Stomach smooth muscle (tissue), 2 donors: ENCODE measurements at regions not wholly inside any gene's neighbourhood (a gene's known extent, or its start where the extent isn't known, plus 50 kb on each side); places are given as distances from the start of the nearest gene placed in this dataset.

ENCODE experiments used
- H3K27ac ChIP-seq: one replicate; pipeline ENCODE4 v1.7.0; 2013; ENCODE audit warnings: mild to moderate bottlenecking, low read length, inconsistent platforms
- H3K27me3 ChIP-seq, 2 donors: one replicate each; pipeline ENCODE4 v1.7.0; 2013; ENCODE audit warnings: low read length in 2 of 2; ENCODE audit not compliant: insufficient read depth in 2 of 2, control insufficient read depth in 1 of 2
- H3K36me3 ChIP-seq, 2 donors: one replicate each; pipeline ENCODE4 v1.7.0; 2013; ENCODE audit warnings: low read length in 2 of 2; ENCODE audit not compliant: control insufficient read depth in 2 of 2, insufficient read depth in 2 of 2
- H3K4me1 ChIP-seq: one replicate; pipeline ENCODE4 v1.7.0; 2013; ENCODE audit warnings: low read length; ENCODE audit not compliant: control insufficient read depth, insufficient read depth
- H3K4me3 ChIP-seq, 2 donors: one replicate each; pipeline ENCODE4 v1.7.0; 2013; ENCODE audit warnings: low read length in 2 of 2
- H3K9ac ChIP-seq, 2 donors: one replicate each; pipeline ENCODE4 v1.7.0; 2013; ENCODE audit warnings: low read length in 2 of 2, mild to moderate bottlenecking in 1 of 2
- H3K9me3 ChIP-seq, 2 donors: one replicate each; pipeline ENCODE4 v1.7.0; 2013; ENCODE audit warnings: low read length in 2 of 2; ENCODE audit not compliant: control insufficient read depth in 2 of 2
- donor health status: healthy.
- donor health status: Pancreatic carcinoma.

DNA sequence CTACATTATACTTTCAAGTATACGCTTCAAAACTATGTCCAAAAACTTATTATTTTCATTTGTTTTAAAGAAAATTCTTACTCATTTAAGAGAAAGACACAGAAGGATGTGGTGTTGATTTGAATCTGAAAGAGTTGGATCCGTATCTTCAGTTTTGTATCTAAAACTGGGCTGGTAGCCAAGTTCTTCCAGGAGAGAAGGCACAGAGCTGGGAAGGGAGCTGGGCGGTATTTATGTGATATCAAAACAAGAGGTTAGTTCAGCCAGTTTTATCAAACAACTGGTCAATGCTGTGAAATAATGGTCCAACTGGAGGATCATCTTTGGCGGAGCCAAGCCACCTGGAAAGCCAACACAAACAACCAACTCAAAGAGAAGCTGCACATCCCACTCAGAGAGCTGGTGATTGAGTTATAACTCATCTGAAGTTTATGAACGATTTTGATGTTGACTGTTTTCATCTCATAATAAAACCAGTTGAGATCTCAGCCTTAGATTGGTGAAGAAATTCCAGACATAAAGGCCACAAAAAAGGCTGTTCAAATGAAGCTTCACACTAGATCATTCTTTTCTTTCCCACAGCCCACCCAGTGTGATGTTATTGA lies 489.6 kb upstream of the RASGRP1 start:
- no peaks in the 10 kb centered on the region for H3K27me3 ChIP-seq
- H3K36me3 ChIP-seq = no peaks in the 10 kb centered on the region

DNA sequence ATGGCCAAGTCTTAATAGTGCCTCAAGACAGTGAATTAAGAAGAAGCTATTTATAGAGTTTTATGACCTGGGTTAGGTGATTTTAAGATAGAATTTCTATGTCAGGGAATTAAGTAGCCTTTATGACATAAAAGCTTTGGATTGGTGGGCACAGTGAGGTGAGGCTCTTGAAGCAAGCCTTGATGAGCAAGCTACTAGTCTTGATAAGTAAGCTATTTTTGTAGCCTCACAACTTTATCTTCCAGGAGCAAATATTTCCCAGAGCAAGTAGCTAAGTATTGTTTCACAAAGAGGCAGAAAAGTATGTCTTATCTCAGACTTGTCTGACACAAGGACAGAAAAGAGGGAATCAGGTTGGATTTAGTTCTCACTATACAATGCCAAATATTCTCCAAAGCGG lies 491.7 kb upstream of the RASGRP1 start:
- Histone ChIP-seq H3K4me1 (no peaks in the 10 kb centered on the region), H3K9me3 (no peaks in the 10 kb centered on the region), H3K9ac (no peak overlapping the region), H3K27ac (no peak overlapping the region), H3K27me3 (no peaks in the 10 kb centered on the region), H3K4me3 (no peak overlapping the region), H3K36me3 (no peaks in the 10 kb centered on the region)

More for the DNA sequence above, 489.6 kb upstream of the RASGRP1 start:
- no peaks in the 10 kb centered on the region for H3K4me1 ChIP-seq
- no peak overlapping the region for H3K4me3 ChIP-seq
- H3K9me3 ChIP-seq = peaks cover 0 to 3% of the 10 kb centered on the region in 2 donors
- H3K27ac ChIP-seq = no peak overlapping the region
- H3K9ac ChIP-seq = no peak overlapping the region

DNA sequence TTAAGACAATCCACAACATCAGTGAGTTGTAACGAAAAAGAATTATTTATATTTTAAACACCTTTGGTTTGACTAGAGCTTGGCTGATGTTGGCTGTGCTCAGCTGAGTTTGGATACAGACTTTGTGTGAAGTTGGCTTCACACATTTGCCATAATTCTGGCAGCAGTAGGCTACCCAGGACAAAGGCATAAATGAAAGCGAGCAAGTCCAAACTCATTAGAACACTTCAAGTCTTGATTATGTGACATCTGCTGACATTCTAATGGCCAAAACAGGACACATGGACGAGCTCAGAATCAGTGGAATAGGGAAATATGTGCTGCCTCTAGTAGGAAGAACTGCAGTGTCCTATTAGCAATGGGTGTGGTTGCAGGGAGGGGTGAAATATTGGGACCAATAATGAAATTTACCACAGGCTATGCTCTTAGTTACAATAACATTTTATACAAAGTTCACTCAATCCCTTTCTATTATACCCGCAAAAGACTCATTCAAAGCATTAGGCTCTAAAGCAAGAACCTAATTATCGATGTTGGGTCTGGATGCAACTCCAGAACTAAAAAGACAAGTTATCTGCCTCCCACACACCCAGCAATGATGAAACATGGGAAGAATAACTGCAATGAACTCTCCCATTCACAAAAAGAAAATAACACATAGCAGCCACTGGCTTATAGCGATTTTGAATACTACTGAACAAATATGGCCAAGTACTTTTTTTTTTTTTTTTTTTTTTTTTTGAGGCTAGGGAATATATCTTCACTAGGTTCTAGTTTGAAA lies 493.9 kb upstream of the RASGRP1 start:
- no peak overlapping the region for H3K4me3 ChIP-seq
- no peak overlapping the region for H3K27ac ChIP-seq
- no peaks in the 10 kb centered on the region for H3K9me3 ChIP-seq
- H3K36me3 ChIP-seq = no peaks in the 10 kb centered on the region
- no peaks in the 10 kb centered on the region for H3K27me3 ChIP-seq
- no peaks in the 10 kb centered on the region for H3K4me1 ChIP-seq
- H3K9ac ChIP-seq = no peak overlapping the region

DNA sequence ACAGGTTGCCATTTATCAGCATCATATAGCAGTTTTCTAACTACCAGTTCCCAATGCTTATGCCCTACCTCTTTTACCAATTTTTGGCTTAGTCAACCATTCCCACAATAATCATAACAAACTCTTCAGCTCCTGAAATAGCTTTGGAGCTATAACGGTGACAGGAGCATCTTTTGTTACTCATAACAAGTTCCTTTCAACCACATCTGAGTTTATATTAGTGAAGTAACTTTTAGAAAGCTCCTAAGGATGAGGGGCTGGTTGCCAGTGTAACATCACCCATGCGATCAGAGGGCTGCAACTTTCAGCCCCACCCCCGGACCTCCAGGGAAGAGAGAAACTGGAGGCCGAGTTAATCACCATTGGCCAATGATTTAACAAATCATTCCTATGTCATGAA lies 495.3 kb upstream of the RASGRP1 start:
- no peak overlapping the region for H3K27ac ChIP-seq
- no peak overlapping the region for H3K9ac ChIP-seq
- H3K9me3 ChIP-seq = no peaks in the 10 kb centered on the region
- no peaks in the 10 kb centered on the region for H3K36me3 ChIP-seq
- H3K27me3 ChIP-seq = no peaks in the 10 kb centered on the region
- H3K4me3 ChIP-seq = no peak overlapping the region
- no peaks in the 10 kb centered on the region for H3K4me1 ChIP-seq

DNA sequence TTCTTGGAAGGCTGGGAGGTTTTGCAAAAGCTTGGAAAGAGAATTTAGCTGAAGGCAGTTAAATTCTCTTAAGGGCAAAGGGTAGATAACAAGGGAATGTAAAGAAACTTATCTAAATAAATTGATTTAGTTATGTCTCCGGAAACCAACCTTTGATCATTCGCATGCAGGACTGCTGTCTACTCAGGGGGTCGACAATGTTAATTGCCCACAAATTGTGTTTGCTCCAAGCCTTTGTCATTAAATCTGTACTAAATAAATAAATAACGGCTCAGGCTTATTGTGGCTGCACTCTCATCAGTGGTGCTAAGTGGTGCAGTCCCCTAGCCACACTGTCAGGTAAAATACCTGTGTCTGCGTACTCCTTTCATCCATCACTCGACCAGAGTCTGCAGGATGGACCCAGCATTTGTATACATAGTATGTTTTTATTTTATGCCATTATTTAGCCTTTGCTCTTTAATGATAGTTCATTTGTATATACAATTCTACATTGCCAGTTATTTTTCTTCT lies 497.4 kb upstream of the RASGRP1 start:
- no peak overlapping the region for H3K4me3 ChIP-seq
- no peaks in the 10 kb centered on the region for H3K27me3 ChIP-seq
- H3K4me1 ChIP-seq = no peaks in the 10 kb centered on the region
- H3K9me3 ChIP-seq = no peaks in the 10 kb centered on the region
- no peak overlapping the region for H3K9ac ChIP-seq
- H3K27ac ChIP-seq = no peak overlapping the region
- H3K36me3 ChIP-seq = no peaks in the 10 kb centered on the region

DNA sequence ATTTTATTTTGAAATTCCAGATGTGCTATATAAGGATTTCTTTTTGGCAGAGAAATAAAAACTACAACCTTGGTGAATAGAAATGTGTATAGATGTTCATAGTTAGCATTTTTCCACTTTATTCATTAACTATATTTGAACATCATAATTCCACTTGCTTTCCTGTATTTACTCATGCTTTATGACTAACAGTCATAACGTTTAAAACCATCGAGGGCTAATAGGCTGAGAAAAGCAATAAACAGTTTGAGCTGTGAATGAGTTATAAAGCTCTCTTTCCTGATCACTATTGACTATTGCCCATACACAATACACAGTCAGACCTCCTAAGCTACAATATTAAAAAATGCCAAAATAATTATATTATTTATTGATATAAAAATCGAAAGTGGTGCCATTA lies 502.1 kb upstream of the RASGRP1 start:
- no peak overlapping the region for H3K27ac ChIP-seq
- H3K9me3 ChIP-seq = no peaks in the 10 kb centered on the region
- H3K27me3 ChIP-seq = no peaks in the 10 kb centered on the region
- no peaks in the 10 kb centered on the region for H3K4me1 ChIP-seq
- no peak overlapping the region for H3K9ac ChIP-seq
- no peak overlapping the region for H3K4me3 ChIP-seq
- H3K36me3 ChIP-seq = no peaks in the 10 kb centered on the region

DNA sequence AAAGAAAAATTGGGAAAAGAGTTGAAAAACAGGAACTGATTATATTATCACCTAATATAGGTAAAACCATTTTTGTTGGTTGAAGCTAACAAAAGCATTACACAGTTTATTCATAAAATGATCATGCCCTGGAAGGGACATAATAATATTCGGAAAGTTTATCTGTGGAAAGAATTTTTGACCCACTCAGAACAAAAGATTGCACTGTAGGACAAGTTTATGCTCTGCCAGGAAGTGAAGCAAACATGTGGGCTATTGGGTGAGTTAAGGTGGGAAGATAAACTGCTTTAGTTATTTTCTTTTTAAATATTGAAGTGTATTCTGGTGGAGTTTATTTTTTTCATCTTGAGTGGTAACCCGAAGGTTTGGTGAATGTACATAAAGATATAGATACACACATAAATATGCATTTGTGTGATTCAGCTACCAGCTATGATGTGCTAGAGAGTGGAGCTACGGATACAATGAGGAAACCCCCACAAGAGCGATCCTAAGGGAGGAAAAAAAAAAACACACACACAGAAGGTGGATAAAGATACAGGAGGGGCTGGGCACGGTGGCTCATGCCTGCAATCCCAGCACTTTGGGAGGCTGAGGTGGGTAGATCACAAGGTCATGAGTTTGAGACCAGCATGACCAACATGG lies 506.4 kb upstream of the THBS1 start:
- no peak overlapping the region for H3K27ac ChIP-seq
- H3K27me3 ChIP-seq = no peaks in the 10 kb centered on the region
- H3K36me3 ChIP-seq = no peaks in the 10 kb centered on the region
- H3K9ac ChIP-seq = no peak overlapping the region
- no peaks in the 10 kb centered on the region for H3K9me3 ChIP-seq
- no peak overlapping the region for H3K4me3 ChIP-seq
- H3K4me1 ChIP-seq = peaks cover 9% of the 10 kb centered on the region

DNA sequence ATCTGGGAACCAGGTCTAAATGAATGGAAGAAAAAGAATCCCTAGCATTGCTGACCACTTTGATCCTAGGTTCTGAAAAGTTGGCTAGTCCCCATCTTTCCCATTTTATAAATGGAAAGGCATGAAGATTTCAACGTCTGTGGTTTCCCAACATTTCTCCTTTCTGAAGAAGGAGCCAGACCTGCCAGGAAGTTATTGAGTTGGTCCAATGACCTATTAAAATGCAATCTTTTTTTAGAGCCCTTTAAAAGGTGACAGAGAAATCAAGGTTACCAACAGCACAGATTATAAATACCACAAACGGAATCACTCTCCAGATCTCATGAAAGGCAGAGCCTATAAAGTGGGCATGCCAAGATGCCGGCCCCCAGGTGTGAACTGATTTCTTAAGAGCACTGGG lies 505.6 kb upstream of the THBS1 start:
- no peak overlapping the region for H3K27ac ChIP-seq
- no peaks in the 10 kb centered on the region for H3K27me3 ChIP-seq
- peaks cover 9% of the 10 kb centered on the region for H3K4me1 ChIP-seq
- no peak overlapping the region for H3K4me3 ChIP-seq
- no peaks in the 10 kb centered on the region for H3K36me3 ChIP-seq
- no peak overlapping the region for H3K9ac ChIP-seq
- no peaks in the 10 kb centered on the region for H3K9me3 ChIP-seq

DNA sequence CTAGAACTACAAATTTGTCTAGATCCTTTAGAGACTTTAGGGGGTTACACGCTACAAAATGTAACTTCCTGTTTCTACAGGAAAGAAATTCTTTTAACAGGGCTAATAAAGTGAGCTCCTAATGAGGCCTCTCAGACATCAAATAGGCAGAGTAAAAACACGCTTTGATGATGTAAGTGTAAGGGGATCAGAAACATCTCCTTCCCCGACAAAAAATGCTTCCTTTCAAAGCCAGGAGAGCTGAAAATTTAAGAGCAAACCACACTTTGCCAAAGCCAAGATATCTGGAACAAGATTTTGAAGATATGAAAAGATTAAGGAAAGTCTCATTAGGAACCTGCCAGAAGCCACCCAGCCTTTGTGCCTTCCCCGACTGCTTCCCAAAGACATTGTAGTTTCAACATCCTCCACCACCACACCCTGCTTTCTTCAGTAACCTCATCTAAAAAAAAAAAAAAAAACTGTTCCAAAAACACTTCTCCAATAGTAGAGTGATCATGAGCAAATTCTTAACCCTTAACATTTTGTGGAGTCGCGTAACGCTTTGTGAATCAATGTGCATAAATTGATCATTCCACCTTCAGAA lies 505.0 kb upstream of the THBS1 start:
- no peak overlapping the region for H3K9ac ChIP-seq
- no peaks in the 10 kb centered on the region for H3K27me3 ChIP-seq
- H3K4me3 ChIP-seq = no peak overlapping the region
- H3K4me1 ChIP-seq = peaks cover 9% of the 10 kb centered on the region
- no peaks in the 10 kb centered on the region for H3K36me3 ChIP-seq
- no peaks in the 10 kb centered on the region for H3K9me3 ChIP-seq
- H3K27ac ChIP-seq = no peak overlapping the region

DNA sequence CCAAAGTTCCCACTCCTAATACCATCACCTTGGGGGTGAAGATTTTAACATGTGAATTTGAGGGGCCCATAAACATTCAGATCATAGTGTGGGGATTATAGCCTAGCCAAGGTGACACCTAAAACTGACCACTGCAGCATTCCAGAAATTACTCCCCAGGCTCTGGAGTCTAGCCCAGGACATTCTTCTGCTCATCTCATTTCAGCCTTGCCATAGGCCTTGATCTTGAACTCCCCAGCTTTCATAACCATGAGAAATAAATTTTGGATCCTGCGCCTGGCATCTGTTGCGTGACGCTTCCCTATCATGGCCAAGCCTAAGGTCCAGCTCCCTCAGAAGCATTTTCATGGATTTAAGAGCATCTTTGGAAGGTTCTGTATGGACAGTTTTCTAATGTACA lies 502.9 kb upstream of the THBS1 start:
- no peak overlapping the region for H3K4me3 ChIP-seq
- no peaks in the 10 kb centered on the region for H3K27me3 ChIP-seq
- H3K36me3 ChIP-seq = no peaks in the 10 kb centered on the region
- H3K27ac ChIP-seq = no peak overlapping the region
- H3K4me1 ChIP-seq = peaks cover 15% of the 10 kb centered on the region
- H3K9me3 ChIP-seq = no peaks in the 10 kb centered on the region
- no peak overlapping the region for H3K9ac ChIP-seq
